ENCODE measurements at regions not wholly inside any gene's neighbourhood (a gene's known extent, or its start where the extent isn't known, plus 50 kb on each side); places are given as distances from the start of the nearest gene placed in this dataset.
"Not testable (repeated sequence)": the region's sequence is repeated elsewhere in the genome, so short reads cannot be mapped to it uniquely, and the experiment has no call there.

- H3K4me1 ChIP-seq (ENCODE audit: control insufficient read depth in 2 of 2, insufficient read depth in 2 of 2, low read length in 2 of 2): no peaks in the 10 kb centered on the region
- DNase-seq (ENCODE audit: low read depth in 6 of 9, low spot score in 9 of 9): no peak
- no peaks in the 10 kb centered on the region for H3K27me3 ChIP-seq (ENCODE audit: control insufficient read depth in 2 of 2, insufficient read depth in 1 of 2, low read length in 1 of 2)
- no peaks in the 10 kb centered on the region for H3K9me3 ChIP-seq (ENCODE audit: control insufficient read depth in 2 of 2, insufficient read depth in 1 of 2, low read length in 1 of 2)
- H3K27ac ChIP-seq (ENCODE audit: low read depth in 1 of 2, low read length in 1 of 2): no peak overlapping the region
- H3K36me3 ChIP-seq (ENCODE audit: control insufficient read depth in 2 of 2, insufficient read depth in 2 of 2, low read length in 1 of 2): no peaks in the 10 kb centered on the region
- WGBS: 50% methylated on average over 1 of the region's 1 CpG
- no peak overlapping the region for H3K4me3 ChIP-seq (ENCODE audit: low read length in 2 of 2)
These were observed 216.5 kb downstream of the PTN start for GRCh38 chr7:137127058-137127457.

GRCh38 chr7:137122145-137122544 lies 221.4 kb downstream of the PTN start:
- Histone ChIP-seq H3K9me3 (ENCODE audit: control insufficient read depth in 2 of 2, insufficient read depth in 1 of 2, low read length in 1 of 2) (no peaks in the 10 kb centered on the region), H3K36me3 (ENCODE audit: control insufficient read depth in 2 of 2, insufficient read depth in 2 of 2, low read length in 1 of 2) (no peaks in the 10 kb centered on the region), H3K4me1 (ENCODE audit: control insufficient read depth in 2 of 2, insufficient read depth in 2 of 2, low read length in 2 of 2) (no peaks in the 10 kb centered on the region), H3K4me3 (ENCODE audit: low read length in 2 of 2) (no peak overlapping the region), H3K27ac (ENCODE audit: low read depth in 1 of 2, low read length in 1 of 2) (no peak overlapping the region), H3K27me3 (ENCODE audit: control insufficient read depth in 2 of 2, insufficient read depth in 1 of 2, low read length in 1 of 2) (no peaks in the 10 kb centered on the region)
- 80% methylated on average over 2 of the region's 2 CpGs for WGBS
- DNase-seq (ENCODE audit: low read depth in 6 of 9, low spot score in 9 of 9): no peak

DNA sequence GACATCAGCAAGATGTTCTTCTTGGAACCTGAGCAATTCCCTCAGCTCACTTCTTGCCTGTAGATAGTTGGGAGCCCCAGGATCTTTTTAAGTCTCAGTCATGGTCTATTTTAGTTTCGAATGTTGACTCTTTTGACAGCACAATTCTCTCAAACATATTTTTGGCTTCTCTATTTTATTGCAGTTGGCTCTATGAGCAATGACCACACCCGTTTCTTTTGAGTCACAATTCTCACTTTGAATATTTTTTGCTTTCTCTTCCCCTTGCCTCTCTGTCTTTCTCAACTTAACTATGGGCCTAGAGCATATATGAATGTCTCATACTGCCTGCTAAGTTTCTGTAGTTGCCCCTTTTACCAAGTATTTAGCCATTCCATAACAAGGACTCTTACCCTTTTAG lies 222.8 kb downstream of the PTN start:
- Histone ChIP-seq H3K9me3 (ENCODE audit: control insufficient read depth in 2 of 2, insufficient read depth in 1 of 2, low read length in 1 of 2) (no peaks in the 10 kb centered on the region), H3K27ac (ENCODE audit: low read depth in 1 of 2, low read length in 1 of 2) (no peak overlapping the region), H3K4me1 (ENCODE audit: control insufficient read depth in 2 of 2, insufficient read depth in 2 of 2, low read length in 2 of 2) (no peaks in the 10 kb centered on the region), H3K36me3 (ENCODE audit: control insufficient read depth in 2 of 2, insufficient read depth in 2 of 2, low read length in 1 of 2) (no peaks in the 10 kb centered on the region), H3K27me3 (ENCODE audit: control insufficient read depth in 2 of 2, insufficient read depth in 1 of 2, low read length in 1 of 2) (no peaks in the 10 kb centered on the region), H3K4me3 (ENCODE audit: low read length in 2 of 2) (no peak overlapping the region)
- WGBS: 83% methylated on average over 2 of the region's 2 CpGs
- no peak for DNase-seq (ENCODE audit: low read depth in 6 of 9, low spot score in 9 of 9)

DNA sequence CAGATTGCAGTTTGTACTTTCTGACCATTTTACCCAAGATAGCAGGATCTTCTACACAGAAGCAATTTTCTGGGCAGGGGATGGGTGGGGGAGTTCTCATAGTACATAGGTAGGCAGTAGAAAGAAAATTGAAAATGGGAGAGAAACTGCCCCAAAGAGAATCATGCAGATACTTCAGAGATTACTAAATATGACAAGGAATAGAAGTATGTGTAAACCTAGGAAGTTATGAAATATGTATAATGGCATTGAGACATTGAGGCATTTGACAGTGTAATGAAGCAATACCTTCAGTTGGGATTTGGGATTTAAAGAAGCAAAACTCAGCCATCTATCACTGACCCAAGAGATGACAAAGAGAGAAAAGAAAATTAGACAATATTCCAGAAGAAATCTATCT lies 233.0 kb downstream of the PTN start:
- no peaks in the 10 kb centered on the region for H3K36me3 ChIP-seq (ENCODE audit: control insufficient read depth in 2 of 2, insufficient read depth in 2 of 2, low read length in 1 of 2)
- H3K27me3 ChIP-seq (ENCODE audit: control insufficient read depth in 2 of 2, insufficient read depth in 1 of 2, low read length in 1 of 2): no peaks in the 10 kb centered on the region
- no peak overlapping the region for H3K4me3 ChIP-seq (ENCODE audit: low read length in 2 of 2)
- H3K27ac ChIP-seq (ENCODE audit: low read depth in 1 of 2, low read length in 1 of 2): no peak overlapping the region
- no peaks in the 10 kb centered on the region for H3K9me3 ChIP-seq (ENCODE audit: control insufficient read depth in 2 of 2, insufficient read depth in 1 of 2, low read length in 1 of 2)
- DNase-seq (ENCODE audit: low read depth in 6 of 9, low spot score in 9 of 9): no peak
- no peaks in the 10 kb centered on the region for H3K4me1 ChIP-seq (ENCODE audit: control insufficient read depth in 2 of 2, insufficient read depth in 2 of 2, low read length in 2 of 2)

- Histone ChIP-seq H3K4me1 (ENCODE audit: control insufficient read depth in 2 of 2, insufficient read depth in 2 of 2, low read length in 2 of 2) (no peaks in the 10 kb centered on the region), H3K27ac (ENCODE audit: low read depth in 1 of 2, low read length in 1 of 2) (no peak overlapping the region), H3K36me3 (ENCODE audit: control insufficient read depth in 2 of 2, insufficient read depth in 2 of 2, low read length in 1 of 2) (no peaks in the 10 kb centered on the region), H3K4me3 (ENCODE audit: low read length in 2 of 2) (no peak overlapping the region), H3K27me3 (ENCODE audit: control insufficient read depth in 2 of 2, insufficient read depth in 1 of 2, low read length in 1 of 2) (no peaks in the 10 kb centered on the region), H3K9me3 (ENCODE audit: control insufficient read depth in 2 of 2, insufficient read depth in 1 of 2, low read length in 1 of 2) (no peaks in the 10 kb centered on the region)
- DNase-seq (ENCODE audit: low read depth in 6 of 9, low spot score in 9 of 9): no peak
- WGBS: 84% methylated on average over 3 of the region's 3 CpGs
These were observed 233.4 kb downstream of the PTN start for GRCh38 chr7:137110091-137110509.

- not testable (repeated sequence) for H3K27ac ChIP-seq (ENCODE audit: low read depth in 1 of 2, low read length in 1 of 2); H3K9me3 ChIP-seq (ENCODE audit: control insufficient read depth in 2 of 2, insufficient read depth in 1 of 2, low read length in 1 of 2); H3K4me3 ChIP-seq (ENCODE audit: low read length in 2 of 2); DNase-seq (ENCODE audit: low read depth in 6 of 9, low spot score in 9 of 9); H3K27me3 ChIP-seq (ENCODE audit: control insufficient read depth in 2 of 2, insufficient read depth in 1 of 2, low read length in 1 of 2); H3K4me1 ChIP-seq (ENCODE audit: control insufficient read depth in 2 of 2, insufficient read depth in 2 of 2, low read length in 2 of 2); H3K36me3 ChIP-seq (ENCODE audit: control insufficient read depth in 2 of 2, insufficient read depth in 2 of 2, low read length in 1 of 2)
- WGBS: 87% methylated on average over 2 of the region's 2 CpGs
These were observed 235.7 kb downstream of the PTN start for GRCh38 chr7:137107802-137108201.

GRCh38 chr7:137103526-137103925 lies 235.1 kb downstream of the CHRM2 start:
- H3K4me3 ChIP-seq (ENCODE audit: low read length in 2 of 2); H3K9me3 ChIP-seq (ENCODE audit: control insufficient read depth in 2 of 2, insufficient read depth in 1 of 2, low read length in 1 of 2); H3K4me1 ChIP-seq (ENCODE audit: control insufficient read depth in 2 of 2, insufficient read depth in 2 of 2, low read length in 2 of 2); H3K36me3 ChIP-seq (ENCODE audit: control insufficient read depth in 2 of 2, insufficient read depth in 2 of 2, low read length in 1 of 2); H3K27me3 ChIP-seq (ENCODE audit: control insufficient read depth in 2 of 2, insufficient read depth in 1 of 2, low read length in 1 of 2); DNase-seq (ENCODE audit: low read depth in 6 of 9, low spot score in 9 of 9); H3K27ac ChIP-seq (ENCODE audit: low read depth in 1 of 2, low read length in 1 of 2): not testable (repeated sequence)
- 87% methylated on average over 8 of the region's 8 CpGs for WGBS

- Histone ChIP-seq H3K36me3 (ENCODE audit: control insufficient read depth in 2 of 2, insufficient read depth in 2 of 2, low read length in 1 of 2) (no peaks in the 10 kb centered on the region), H3K27ac (ENCODE audit: low read depth in 1 of 2, low read length in 1 of 2) (no peak overlapping the region), H3K4me3 (ENCODE audit: low read length in 2 of 2) (no peak overlapping the region), H3K4me1 (ENCODE audit: control insufficient read depth in 2 of 2, insufficient read depth in 2 of 2, low read length in 2 of 2) (no peaks in the 10 kb centered on the region), H3K27me3 (ENCODE audit: control insufficient read depth in 2 of 2, insufficient read depth in 1 of 2, low read length in 1 of 2) (no peaks in the 10 kb centered on the region), H3K9me3 (ENCODE audit: control insufficient read depth in 2 of 2, insufficient read depth in 1 of 2, low read length in 1 of 2) (peaks cover 0 to 1% of the 10 kb centered on the region in 2 donors)
- 74% methylated on average over 1 of the region's 1 CpG for WGBS
- no peak for DNase-seq (ENCODE audit: low read depth in 6 of 9, low spot score in 9 of 9)
These were observed 228.7 kb downstream of the CHRM2 start for GRCh38 chr7:137097111-137097510.

DNA sequence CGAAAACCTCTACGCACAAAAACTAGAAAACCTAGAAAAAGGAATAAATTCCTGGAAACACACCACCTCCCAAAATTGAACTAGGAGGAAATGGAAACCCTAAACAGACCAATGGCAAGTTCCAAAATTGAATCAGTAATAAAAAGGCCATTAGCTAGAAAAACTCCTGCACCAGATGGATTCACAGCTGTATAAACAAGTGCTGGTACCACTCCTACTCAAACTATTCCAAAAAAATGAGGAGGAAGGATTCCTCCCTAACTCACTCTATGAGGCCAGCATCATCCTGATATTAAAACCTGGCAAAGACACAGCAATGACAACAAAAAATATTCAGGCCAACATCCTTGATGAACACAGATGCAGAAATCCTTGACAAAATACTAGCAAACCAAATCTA lies 228.2 kb downstream of the CHRM2 start:
- Histone ChIP-seq H3K27me3 (ENCODE audit: control insufficient read depth in 2 of 2, insufficient read depth in 1 of 2, low read length in 1 of 2) (no peaks in the 10 kb centered on the region), H3K9me3 (ENCODE audit: control insufficient read depth in 2 of 2, insufficient read depth in 1 of 2, low read length in 1 of 2) (peaks cover 0 to 1% of the 10 kb centered on the region in 2 donors), H3K36me3 (ENCODE audit: control insufficient read depth in 2 of 2, insufficient read depth in 2 of 2, low read length in 1 of 2) (no peaks in the 10 kb centered on the region), H3K27ac (ENCODE audit: low read depth in 1 of 2, low read length in 1 of 2) (no peak overlapping the region), H3K4me3 (ENCODE audit: low read length in 2 of 2) (no peak overlapping the region), H3K4me1 (ENCODE audit: control insufficient read depth in 2 of 2, insufficient read depth in 2 of 2, low read length in 2 of 2) (no peaks in the 10 kb centered on the region)
- no peak for DNase-seq (ENCODE audit: low read depth in 6 of 9, low spot score in 9 of 9)
- 97% methylated on average over 2 of the region's 2 CpGs for WGBS

- Histone ChIP-seq H3K36me3 (ENCODE audit: control insufficient read depth in 2 of 2, insufficient read depth in 2 of 2, low read length in 1 of 2) (no peaks in the 10 kb centered on the region), H3K4me3 (ENCODE audit: low read length in 2 of 2) (no peak overlapping the region), H3K9me3 (ENCODE audit: control insufficient read depth in 2 of 2, insufficient read depth in 1 of 2, low read length in 1 of 2) (peaks cover 0 to 1% of the 10 kb centered on the region in 2 donors), H3K4me1 (ENCODE audit: control insufficient read depth in 2 of 2, insufficient read depth in 2 of 2, low read length in 2 of 2) (no peaks in the 10 kb centered on the region), H3K27ac (ENCODE audit: low read depth in 1 of 2, low read length in 1 of 2) (no peak overlapping the region), H3K27me3 (ENCODE audit: control insufficient read depth in 2 of 2, insufficient read depth in 1 of 2, low read length in 1 of 2) (no peaks in the 10 kb centered on the region)
- no peak for DNase-seq (ENCODE audit: low read depth in 6 of 9, low spot score in 9 of 9)
- WGBS: 87% methylated on average over 3 of the region's 3 CpGs
These were observed 224.7 kb downstream of the CHRM2 start for GRCh38 chr7:137093198-137093597.
